HEK293T (cell line): ENCODE measurements at regions not wholly inside any gene's neighbourhood (a gene's known extent, or its start where the extent isn't known, plus 50 kb on each side); places are given as distances from the start of the nearest gene placed in this dataset.

Experiments used
- CTBP1 ChIP-seq: fragments of 450-650 bp; IDR thresholded peaks from 2 replicates; pipeline ENCODE4 v1.6.1; 2016; ENCODE audit warnings: borderline replicate concordance
- TARDBP ChIP-seq: fragments of 450-650 bp; IDR thresholded peaks from 2 replicates; pipeline ENCODE4 v1.6.1; 2016

DNA sequence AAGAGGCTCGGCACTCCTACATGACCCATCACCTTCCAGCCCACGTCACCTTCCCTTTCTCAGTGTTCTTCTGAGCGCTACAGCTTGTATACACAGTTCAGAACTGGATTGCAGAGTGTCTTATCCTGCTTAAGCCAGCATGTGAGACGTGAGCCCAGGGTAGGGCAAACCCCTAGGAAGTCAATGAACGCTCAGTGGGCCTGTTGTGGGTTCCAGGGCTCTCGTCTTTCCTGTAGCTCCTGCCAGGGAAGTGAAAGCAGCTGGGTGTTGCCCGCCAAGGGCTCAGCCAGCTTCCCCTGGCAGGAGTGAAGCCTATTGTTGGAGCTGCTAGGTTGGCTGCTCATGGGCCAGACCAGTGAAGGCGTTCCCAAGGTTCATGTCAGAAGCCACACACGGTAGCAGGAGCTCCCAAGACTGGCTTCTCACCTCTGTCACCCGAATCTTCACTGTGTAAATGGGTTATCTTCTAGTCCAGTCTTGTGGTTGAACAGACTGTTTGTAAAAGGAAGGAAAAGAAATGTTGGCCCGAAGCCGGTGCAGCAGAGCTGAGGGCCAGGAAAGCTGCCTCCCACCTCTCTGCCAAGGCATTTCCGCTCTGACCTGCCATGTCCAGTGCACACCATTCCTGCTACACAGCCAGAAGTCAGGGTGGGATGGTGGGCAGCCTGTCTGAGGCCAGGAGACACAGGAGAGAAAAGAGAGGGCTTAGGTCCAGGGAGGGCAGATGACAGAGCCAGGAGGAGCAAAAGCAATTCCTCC is 69.6 kb upstream of the RMDN2 start:
- TF ChIP-seq TARDBP (no peak), CTBP1 (no peak)
